GM04503 (cell line): ENCODE measurements at regions not wholly inside any gene's neighbourhood (a gene's known extent, or its start where the extent isn't known, plus 50 kb on each side); places are given as distances from the start of the nearest gene placed in this dataset.

Experiments used
- DNase-seq: peaks from one replicate; pipeline ENCODE4 v3.0.0-alpha.2; 2012; ENCODE audit warnings: low read depth

DNA sequence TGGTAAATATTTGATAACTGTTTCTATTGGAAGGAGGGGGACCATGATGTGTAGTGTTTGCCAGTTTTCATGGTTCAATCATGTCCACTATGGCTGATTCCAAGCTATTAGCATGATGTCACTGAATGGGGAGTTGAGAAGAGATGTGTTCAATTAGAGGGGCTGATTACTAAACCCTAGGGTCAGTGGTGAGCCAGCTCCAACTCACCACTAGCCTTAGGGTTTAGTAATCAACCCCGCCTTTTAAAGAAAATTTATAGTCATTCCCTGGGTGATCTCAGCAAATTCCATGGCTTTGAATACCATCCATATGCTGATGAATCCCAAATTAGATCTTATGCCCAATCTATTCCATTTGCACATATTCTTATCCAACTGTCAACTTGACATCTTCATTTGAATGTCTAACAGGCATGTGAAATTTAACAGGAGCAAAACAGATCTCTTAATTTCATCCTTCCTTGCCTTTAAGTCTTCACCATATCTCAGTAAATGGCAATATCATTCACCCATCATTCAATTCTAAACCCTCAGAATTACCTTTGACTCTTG lies 98.8 kb downstream of the GCNT1 start:
- DNase-seq: peak; percentile 59

GRCh38 chr9:76558465-76558864 lies 99.5 kb downstream of the GCNT1 start:
- no peak for DNase-seq

- DNase-seq: no peak
Measured at GRCh38 chr9:76559286-76559685, 100.3 kb downstream of the GCNT1 start.

DNA sequence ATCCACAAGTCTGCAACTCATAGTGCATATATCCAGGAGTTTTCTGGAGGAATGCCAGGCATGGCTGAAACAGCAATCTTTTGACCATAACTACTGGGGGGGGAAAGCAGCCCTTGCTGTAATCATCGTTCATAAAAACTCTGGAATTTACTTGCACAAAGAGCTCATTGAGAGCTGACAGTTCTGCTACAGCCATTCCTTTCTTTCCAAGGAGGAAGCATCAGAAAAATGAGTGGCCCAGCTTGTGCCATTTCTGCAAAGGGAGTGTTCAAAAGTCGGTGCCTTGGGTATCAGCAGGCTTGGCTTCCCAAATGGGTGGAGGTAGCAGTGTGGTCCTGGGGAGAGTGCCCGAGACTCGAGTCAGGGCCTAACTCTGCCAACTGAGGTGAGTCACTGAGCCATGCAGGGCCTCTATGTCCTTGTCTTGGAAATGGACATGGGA lies 101.5 kb downstream of the GCNT1 start:
- peak; percentile 31 for DNase-seq

DNA sequence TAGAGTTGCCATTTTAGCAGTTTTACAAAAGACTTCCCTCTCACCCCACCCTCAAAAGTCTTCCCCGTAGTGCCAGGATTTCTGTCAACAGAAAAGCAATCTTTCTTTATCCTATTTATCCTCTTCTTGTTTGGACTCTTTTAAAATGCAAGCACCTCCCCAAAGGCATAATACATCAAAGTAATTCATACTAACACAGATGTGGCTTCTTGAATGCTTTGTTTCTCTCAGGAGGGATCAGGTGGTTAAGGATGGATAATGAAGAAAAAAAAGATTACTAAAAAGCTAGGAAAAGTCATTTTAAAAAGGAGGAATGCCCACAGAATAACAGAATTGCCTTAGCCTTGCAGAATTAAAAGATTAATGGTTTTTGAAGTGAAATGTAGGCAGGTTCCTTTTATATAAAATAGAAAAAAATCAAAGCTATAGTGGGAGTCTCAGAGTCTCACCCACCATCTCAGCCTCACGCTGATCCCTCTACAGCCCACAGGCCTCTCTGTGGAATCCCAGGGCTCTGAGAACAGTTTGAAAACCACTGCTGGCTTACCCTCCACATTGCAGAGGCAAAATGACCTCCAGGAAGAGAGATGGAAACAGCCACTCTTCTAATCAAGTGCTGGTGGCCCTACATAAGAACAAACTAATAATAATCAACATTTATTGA lies 102.2 kb downstream of the GCNT1 start:
- no peak for DNase-seq
